DND-41 (cell line): ENCODE measurements at regions not wholly inside any gene's neighbourhood (a gene's known extent, or its start where the extent isn't known, plus 50 kb on each side); places are given as distances from the start of the nearest gene placed in this dataset.

ENCODE experiments used
- ATAC-seq: fragments of 200-7000 bp; cut with Tn5 transposase; 3 replicates; pipeline ENCODE4 v1.9.1; 2021; ENCODE audit warnings: low read depth; ENCODE audit not compliant: insufficient read depth
- DNase-seq: peaks from one replicate; pipeline ENCODE4 v3.0.0-alpha.2; 2020
- H2AFZ ChIP-seq: 2 replicates; pipeline ENCODE4 v1.6.0; 2012; ENCODE audit warnings: low read depth, low read length
- H3K27ac ChIP-seq: 2 replicates; pipeline ENCODE4 v1.5.1; 2012; ENCODE audit warnings: low read length, inconsistent platforms
- H3K27me3 ChIP-seq: fragments of 200-600 bp; sonication (generic); 2 replicates; pipeline ENCODE4 v1.6.0; 2012; ENCODE audit warnings: low read length, mild to moderate bottlenecking, inconsistent platforms; ENCODE audit not compliant: insufficient read depth, poor library complexity
- H3K36me3 ChIP-seq: 2 replicates; pipeline ENCODE4 v1.5.1; 2012; ENCODE audit warnings: low read length, inconsistent platforms; ENCODE audit not compliant: insufficient read depth
- H3K4me1 ChIP-seq: 2 replicates; pipeline ENCODE4 v1.5.1; 2012; ENCODE audit warnings: mild to moderate bottlenecking, low read length; ENCODE audit not compliant: insufficient read depth
- H3K4me2 ChIP-seq: 2 replicates; pipeline ENCODE4 v1.6.0; 2012; ENCODE audit warnings: mild to moderate bottlenecking, moderate library complexity, low read length, inconsistent platforms; ENCODE audit not compliant: insufficient read depth
- H3K4me3 ChIP-seq, 2 experiments: fragments of 200-600 bp in 1 of 2; shearing (Covaris generic) in 1 of 2; 2 replicates each; pipeline ENCODE4 v1.5.1; 2012 to 2016; ENCODE audit warnings: inconsistent platforms in 2 of 2, low read length in 2 of 2, mild to moderate bottlenecking in 2 of 2, low read depth in 1 of 2, moderate library complexity in 1 of 2
- H3K79me2 ChIP-seq: 2 replicates; pipeline ENCODE4 v1.6.0; 2012; ENCODE audit warnings: low read length, inconsistent platforms; ENCODE audit not compliant: insufficient read depth
- H3K9ac ChIP-seq: 2 replicates; pipeline ENCODE4 v1.6.0; 2012; ENCODE audit warnings: low read depth, mild to moderate bottlenecking, inconsistent platforms, low read length, moderate library complexity
- H3K9me3 ChIP-seq: 2 replicates; pipeline ENCODE4 v1.5.1; 2012; ENCODE audit warnings: low read length, moderate library complexity, mild to moderate bottlenecking, inconsistent platforms; ENCODE audit not compliant: insufficient read depth, severe bottlenecking
- H4K20me1 ChIP-seq: 2 replicates; pipeline ENCODE4 v1.6.0; 2012; ENCODE audit warnings: low read length; ENCODE audit not compliant: insufficient read depth
- EZH2 ChIP-seq: IDR thresholded peaks from 3 replicates; pipeline ENCODE4 v1.6.1; 2012; ENCODE audit warnings: borderline replicate concordance, low read depth, mild to moderate bottlenecking, moderate library complexity, low read length, inconsistent platforms; ENCODE audit not compliant: severe bottlenecking
- TF ChIP-seq, protein P1 (sequence below): IDR thresholded peaks from 2 replicates; pipeline ENCODE4 v1.5.1; 2012; ENCODE audit warnings: borderline replicate concordance, low read length, moderate library complexity, mild to moderate bottlenecking; ENCODE audit not compliant: poor library complexity, severe bottlenecking; ENCODE audit errors: extremely low read depth

DNA sequence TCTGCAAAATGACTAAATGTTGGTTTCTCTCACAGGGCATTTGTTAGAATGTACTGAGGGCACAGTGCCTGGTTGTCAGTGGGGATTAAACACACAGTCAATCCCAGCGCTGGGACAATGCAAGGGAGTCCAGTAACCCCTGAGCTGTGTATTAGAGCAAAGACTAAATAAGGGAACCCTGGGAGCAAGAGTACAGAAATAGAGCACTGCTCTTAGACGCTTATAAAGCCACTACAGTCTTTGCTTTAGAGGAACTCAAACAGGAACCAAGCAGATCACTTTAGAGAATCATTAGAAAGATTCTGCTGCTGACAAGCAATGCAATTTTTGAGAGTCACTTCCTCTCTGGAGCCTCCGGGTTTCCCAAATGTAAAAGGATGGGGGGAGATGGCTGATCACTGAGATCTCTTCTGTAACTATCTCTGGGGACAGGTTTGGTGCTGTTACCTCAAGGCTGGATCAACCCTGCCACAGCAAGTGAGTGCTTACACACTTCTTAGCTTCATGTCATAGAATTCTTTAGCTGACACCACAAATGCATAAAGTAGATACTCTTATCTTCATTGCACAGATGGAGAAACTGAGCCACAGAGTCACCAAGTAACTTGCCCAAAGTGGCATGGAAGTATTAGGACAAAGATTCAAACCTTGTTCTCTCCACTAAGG, 137.8 kb upstream of the CPEB2 start:
- no peak overlapping the region for H3K4me2 ChIP-seq
- H3K36me3 ChIP-seq, result no peaks in the 10 kb centered on the region
- peaks cover 3% of the 10 kb centered on the region for H3K27me3 ChIP-seq
- H2AFZ ChIP-seq, result no peak overlapping the region
- ATAC-seq, result no peak
- H3K4me1 ChIP-seq, result no peaks in the 10 kb centered on the region
- H4K20me1 ChIP-seq, result no peaks in the 10 kb centered on the region
- no peaks in the 10 kb centered on the region for H3K79me2 ChIP-seq
- no peak overlapping the region for H3K4me3 ChIP-seq
- no peak overlapping the region for H3K9ac ChIP-seq
- DNase-seq, result no peak
- H3K27ac ChIP-seq, result no peak overlapping the region
- H3K9me3 ChIP-seq, result no peaks in the 10 kb centered on the region
- TF ChIP-seq, protein P1, sequence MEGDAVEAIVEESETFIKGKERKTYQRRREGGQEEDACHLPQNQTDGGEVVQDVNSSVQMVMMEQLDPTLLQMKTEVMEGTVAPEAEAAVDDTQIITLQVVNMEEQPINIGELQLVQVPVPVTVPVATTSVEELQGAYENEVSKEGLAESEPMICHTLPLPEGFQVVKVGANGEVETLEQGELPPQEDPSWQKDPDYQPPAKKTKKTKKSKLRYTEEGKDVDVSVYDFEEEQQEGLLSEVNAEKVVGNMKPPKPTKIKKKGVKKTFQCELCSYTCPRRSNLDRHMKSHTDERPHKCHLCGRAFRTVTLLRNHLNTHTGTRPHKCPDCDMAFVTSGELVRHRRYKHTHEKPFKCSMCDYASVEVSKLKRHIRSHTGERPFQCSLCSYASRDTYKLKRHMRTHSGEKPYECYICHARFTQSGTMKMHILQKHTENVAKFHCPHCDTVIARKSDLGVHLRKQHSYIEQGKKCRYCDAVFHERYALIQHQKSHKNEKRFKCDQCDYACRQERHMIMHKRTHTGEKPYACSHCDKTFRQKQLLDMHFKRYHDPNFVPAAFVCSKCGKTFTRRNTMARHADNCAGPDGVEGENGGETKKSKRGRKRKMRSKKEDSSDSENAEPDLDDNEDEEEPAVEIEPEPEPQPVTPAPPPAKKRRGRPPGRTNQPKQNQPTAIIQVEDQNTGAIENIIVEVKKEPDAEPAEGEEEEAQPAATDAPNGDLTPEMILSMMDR, result no peak
- TF ChIP-seq EZH2, result no peak

DNA sequence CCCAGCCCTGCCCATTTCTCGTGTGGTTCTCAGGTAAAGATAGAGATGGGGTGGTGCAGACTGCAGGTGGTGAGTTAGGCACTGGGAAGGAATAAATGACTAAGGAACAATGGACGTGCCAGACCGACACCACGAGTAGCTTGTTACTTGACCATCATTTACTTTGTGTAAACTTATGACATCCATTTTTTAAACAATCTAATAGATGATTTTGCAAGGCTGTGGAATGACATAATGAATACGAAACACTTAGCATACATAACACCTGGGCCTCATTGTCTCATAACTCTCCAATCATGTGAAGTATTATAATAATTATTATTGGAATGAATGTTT, 137.3 kb upstream of the CPEB2 start:
- H3K4me1 ChIP-seq, result no peaks in the 10 kb centered on the region
- no peak overlapping the region for H3K27ac ChIP-seq
- TF ChIP-seq, protein P1, result no peak
- no peak for TF ChIP-seq EZH2

DNA sequence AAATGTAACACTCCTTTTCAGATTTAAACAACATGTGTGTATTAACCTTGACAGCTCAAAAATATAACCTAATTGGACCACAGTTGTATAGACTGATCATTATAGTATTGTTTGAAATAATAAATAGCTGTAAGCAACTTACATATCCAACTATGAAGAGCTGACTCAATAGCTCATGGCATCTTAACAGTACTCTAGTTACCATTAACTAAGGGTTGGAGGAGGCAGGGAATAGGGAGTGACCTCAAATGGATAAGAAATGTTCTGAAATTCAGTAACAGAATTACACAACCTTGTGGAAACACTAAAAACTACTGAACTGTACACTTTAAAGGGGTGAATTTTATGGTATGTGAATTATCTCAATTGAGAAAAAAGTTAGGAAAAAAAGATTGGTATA, 136.5 kb upstream of the CPEB2 start:
- TF ChIP-seq, protein P1, result no peak
- TF ChIP-seq EZH2, result no peak
- Histone ChIP-seq H3K4me1 (no peaks in the 10 kb centered on the region), H3K79me2 (no peaks in the 10 kb centered on the region), H3K4me3 (no peak overlapping the region), H3K27ac (no peak overlapping the region), H3K9me3 (no peaks in the 10 kb centered on the region), H3K27me3 (peaks cover 7% of the 10 kb centered on the region), H3K4me2 (no peak overlapping the region), H3K36me3 (no peaks in the 10 kb centered on the region), H2AFZ (no peak overlapping the region), H3K9ac (no peak overlapping the region), H4K20me1 (no peaks in the 10 kb centered on the region)
- no peak for ATAC-seq
- no peak for DNase-seq

More for the DNA sequence above, 137.3 kb upstream of the CPEB2 start:
- Histone ChIP-seq H2AFZ (no peak overlapping the region), H3K4me2 (no peak overlapping the region), H3K36me3 (no peaks in the 10 kb centered on the region), H3K9ac (no peak overlapping the region), H3K9me3 (no peaks in the 10 kb centered on the region), H4K20me1 (no peaks in the 10 kb centered on the region), H3K4me3 (no peak overlapping the region), H3K79me2 (no peaks in the 10 kb centered on the region), H3K27me3 (peaks cover 3% of the 10 kb centered on the region)
- no peak for ATAC-seq
- DNase-seq, result no peak
